Omental fat pad (tissue), 3 donors: ENCODE measurements at regions not wholly inside any gene's neighbourhood (a gene's known extent, or its start where the extent isn't known, plus 50 kb on each side); places are given as distances from the start of the nearest gene placed in this dataset.

Experiments
- ATAC-seq: fragments of 150-250 bp; one replicate; pipeline ENCODE4 v1.9.1; 2016; ENCODE audit warnings: mild to moderate bottlenecking, moderate library complexity; ENCODE audit not compliant: low FRiP score
- DNase-seq: peaks from one replicate; pipeline ENCODE4 v3.0.0-alpha.2; 2019; ENCODE audit warnings: low spot score
- TF ChIP-seq, protein P1 (sequence below), 3 donors: fragments of 450-650 bp; IDR thresholded peaks; one replicate each; pipeline ENCODE4 v1.5.1; 2016 to 2017; ENCODE audit warnings: antibody characterized with exemption in 3 of 3, mild to moderate bottlenecking in 3 of 3, moderate library complexity in 2 of 3

DNA sequence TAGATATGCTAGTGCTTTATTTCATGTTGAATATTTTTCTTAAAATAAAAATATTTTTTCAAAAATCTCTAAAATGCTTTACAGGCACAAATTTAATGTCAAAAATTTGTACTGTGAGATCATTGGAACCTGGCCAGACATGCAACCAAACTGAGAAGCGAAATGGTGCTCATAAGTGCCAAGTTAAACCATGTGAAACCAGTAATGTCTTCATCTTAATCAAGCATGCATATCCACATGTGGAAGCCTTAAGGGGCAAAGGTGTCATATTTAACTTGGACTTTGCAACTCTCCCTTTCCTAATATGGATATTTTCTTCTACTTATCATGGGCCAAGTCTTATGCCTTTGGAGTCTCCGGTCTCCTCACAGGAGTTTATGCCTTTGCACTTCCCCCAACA is 208.9 kb upstream of the COL8A1 start:
- TF ChIP-seq, protein P1, sequence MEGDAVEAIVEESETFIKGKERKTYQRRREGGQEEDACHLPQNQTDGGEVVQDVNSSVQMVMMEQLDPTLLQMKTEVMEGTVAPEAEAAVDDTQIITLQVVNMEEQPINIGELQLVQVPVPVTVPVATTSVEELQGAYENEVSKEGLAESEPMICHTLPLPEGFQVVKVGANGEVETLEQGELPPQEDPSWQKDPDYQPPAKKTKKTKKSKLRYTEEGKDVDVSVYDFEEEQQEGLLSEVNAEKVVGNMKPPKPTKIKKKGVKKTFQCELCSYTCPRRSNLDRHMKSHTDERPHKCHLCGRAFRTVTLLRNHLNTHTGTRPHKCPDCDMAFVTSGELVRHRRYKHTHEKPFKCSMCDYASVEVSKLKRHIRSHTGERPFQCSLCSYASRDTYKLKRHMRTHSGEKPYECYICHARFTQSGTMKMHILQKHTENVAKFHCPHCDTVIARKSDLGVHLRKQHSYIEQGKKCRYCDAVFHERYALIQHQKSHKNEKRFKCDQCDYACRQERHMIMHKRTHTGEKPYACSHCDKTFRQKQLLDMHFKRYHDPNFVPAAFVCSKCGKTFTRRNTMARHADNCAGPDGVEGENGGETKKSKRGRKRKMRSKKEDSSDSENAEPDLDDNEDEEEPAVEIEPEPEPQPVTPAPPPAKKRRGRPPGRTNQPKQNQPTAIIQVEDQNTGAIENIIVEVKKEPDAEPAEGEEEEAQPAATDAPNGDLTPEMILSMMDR (IDR thresholded peaks at IDR 0.05), result no peak
- ATAC-seq, result no peak
- DNase-seq, result no peak

DNA sequence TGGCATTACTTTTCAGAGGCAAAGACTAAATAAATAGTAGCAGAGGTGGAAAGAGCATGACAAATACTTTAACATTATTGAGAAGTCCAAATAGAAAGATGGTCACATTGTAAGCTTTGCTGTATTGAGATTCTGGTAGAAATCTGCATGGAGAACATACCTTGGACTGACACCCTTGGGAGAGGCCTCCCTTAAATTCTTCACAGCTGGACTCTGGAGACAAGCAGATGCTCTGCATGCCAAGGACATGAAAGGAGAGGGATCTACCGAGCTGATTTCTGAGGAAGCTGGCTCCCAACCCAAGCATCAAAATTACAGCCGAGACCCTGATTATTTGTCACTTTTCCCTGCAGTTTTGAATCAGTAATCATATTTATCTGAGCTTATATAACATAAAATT is 212.5 kb upstream of the COL8A1 start:
- TF ChIP-seq, protein P1 (IDR thresholded peaks at IDR 0.05), result no peak
- DNase-seq (no peak), ATAC-seq (no peak)

DNA sequence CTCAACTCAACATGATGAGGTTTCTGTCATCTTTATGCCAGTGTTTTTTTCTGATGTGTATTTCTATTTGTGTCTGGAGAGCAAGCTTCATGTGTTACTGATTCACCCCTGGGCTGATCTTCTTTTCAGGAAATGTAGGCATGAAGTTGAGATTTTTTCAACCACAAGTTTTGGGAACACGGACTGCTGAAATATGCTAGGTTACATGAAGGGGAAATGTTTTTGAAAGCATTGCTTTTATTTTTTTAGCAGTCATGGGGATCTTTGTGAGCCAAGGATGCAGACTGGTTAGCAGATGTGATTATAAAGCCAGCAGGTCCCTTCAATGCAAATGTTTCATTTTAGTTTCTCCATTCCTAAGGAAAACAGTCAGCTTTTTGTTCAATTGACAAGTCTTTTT is 219.3 kb upstream of the COL8A1 start:
- TF ChIP-seq, protein P1 (IDR thresholded peaks at IDR 0.05), result no peak
- DNase-seq (no peak), ATAC-seq (no peak)

DNA sequence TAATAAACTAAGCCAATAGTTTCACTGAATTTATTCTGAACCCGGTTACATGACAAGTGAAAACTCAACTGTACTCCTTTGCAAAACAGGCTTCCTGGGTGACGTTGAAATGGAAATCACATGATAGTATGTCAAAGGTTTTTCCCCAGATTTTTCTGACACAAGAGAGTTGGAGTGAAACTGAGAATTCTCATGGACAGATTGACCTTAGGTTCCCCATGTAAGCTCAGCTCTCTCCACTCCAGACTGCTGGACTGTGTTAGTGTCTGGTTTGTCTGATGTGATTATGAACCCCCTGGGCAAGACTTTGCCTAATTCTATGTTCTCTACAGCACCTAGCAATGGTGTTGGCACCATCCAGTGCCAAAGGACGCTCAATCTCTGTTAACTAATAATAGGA is 219.7 kb upstream of the COL8A1 start:
- DNase-seq (no peak), ATAC-seq (no peak)
- TF ChIP-seq, protein P1 (IDR thresholded peaks at IDR 0.05), result no peak

DNA sequence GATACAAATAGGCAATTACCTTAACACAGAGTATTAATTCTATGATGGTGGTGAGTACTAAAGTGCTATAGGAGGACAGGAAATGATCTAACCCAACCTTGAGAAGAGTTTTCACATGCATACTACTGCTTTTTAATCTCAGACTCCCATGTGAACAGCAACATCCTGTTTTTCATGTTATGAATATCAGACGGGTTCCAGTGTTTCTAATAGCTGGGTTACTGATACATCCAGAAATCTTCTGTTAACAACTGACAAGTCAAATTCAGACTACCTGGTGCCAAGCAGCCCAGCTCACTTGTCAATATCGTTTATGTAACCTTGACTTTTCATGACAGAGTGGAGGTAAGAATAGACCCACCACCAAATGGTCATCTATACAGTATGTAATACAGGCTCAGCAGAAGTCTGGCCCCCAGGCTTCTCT is 220.2 kb upstream of the COL8A1 start:
- ATAC-seq (no peak), DNase-seq (no peak)

DNA sequence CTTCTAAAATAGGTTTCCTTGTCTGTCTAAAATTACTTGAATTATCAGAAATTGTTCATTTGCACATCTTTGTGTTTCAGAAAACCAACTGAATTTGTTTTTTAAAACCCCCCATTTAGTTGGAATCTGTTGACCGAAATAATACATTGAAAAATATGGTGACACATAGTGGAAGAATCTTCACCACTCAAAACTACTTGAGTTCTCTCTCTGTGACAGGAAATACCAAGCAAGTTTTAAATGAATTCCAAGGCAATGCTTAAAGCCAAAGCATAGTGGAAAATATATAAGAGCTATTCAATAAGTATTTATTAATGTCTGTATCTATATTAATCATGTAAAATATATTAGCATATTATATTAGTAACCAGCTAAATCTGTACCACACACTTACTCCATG is 224.9 kb upstream of the COL8A1 start:
- ATAC-seq, result no peak
- DNase-seq, result no peak
- TF ChIP-seq, protein P1 (IDR thresholded peaks at IDR 0.05), result no peak

More for the DNA sequence above, 220.2 kb upstream of the COL8A1 start:
- TF ChIP-seq, protein P1 (IDR thresholded peaks at IDR 0.05), result no peak

DNA sequence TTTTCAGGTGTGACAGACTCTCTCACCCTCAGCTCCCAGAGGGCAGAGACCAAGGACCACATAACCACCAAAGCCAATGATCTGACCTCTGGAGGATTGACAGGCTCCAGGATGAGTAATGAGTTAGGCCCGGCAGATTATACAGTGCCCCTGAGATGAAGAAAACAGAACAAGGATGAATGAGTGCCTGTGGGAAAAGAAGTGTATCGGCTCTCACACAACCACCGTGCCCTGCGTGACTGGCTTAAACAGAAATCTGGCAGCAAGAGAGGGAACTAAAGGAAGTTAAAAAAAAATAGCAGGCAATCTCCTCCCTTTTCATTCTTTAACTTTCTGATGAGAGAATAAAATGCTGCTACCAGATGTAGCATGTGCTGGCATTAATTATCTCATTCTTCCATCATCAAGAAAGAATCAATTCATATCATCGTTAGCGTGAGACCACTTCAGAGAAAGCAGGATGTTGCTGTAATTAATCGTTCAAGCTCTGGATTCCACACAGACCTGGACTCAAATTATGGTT is 227.5 kb upstream of the COL8A1 start:
- ATAC-seq (no peak), DNase-seq (no peak)
- TF ChIP-seq, protein P1 (IDR thresholded peaks at IDR 0.05), result no peak
